Fibroblast of skin of left biceps (primary cell): ENCODE measurements at regions not wholly inside any gene's neighbourhood (a gene's known extent, or its start where the extent isn't known, plus 50 kb on each side); places are given as distances from the start of the nearest gene placed in this dataset.
A peak's percentile ranks its signal among the peaks of the same experiment; 100 is the strongest.

Source experiments
- DNase-seq, 2 experiments: peaks; one replicate each; pipeline ENCODE4 v3.0.0-alpha.2; 2013; ENCODE audit warnings: low read depth in 2 of 2

- DNase-seq, result no peak
Observed at GRCh38 chr2:20523073-20523798, 76.4 kb downstream of the RHOB start.

- no peak for DNase-seq
Observed at GRCh38 chr2:20523799-20524187, 76.9 kb downstream of the RHOB start.

- no peak for DNase-seq
Observed at GRCh38 chr2:20524412-20525040, 77.7 kb downstream of the RHOB start.

GRCh38 chr2:20525041-20526035, 78.5 kb downstream of the RHOB start:
- no peak for DNase-seq

GRCh38 chr2:20526160-20526559, 79.3 kb downstream of the RHOB start:
- DNase-seq, result peak in 1 of 2 experiments; percentile 38

GRCh38 chr2:20526708-20527107, 79.8 kb downstream of the RHOB start:
- no peak for DNase-seq

GRCh38 chr2:20528713-20529112, 81.8 kb downstream of the RHOB start:
- DNase-seq, result no peak

- no peak for DNase-seq
Observed at GRCh38 chr2:20530520-20530919, 83.6 kb downstream of the RHOB start.

GRCh38 chr2:20531633-20532262, 84.9 kb downstream of the RHOB start:
- no peak for DNase-seq

- DNase-seq, result no peak
Observed at GRCh38 chr2:20532634-20533437, 86.0 kb downstream of the RHOB start.

- DNase-seq, result no peak
Observed at GRCh38 chr2:20533993-20534622, 87.2 kb downstream of the RHOB start.

- DNase-seq, result no peak
Observed at GRCh38 chr2:20534913-20535801, 88.3 kb downstream of the RHOB start.

GRCh38 chr2:20536619-20537422, 89.9 kb downstream of the RHOB start:
- no peak for DNase-seq

GRCh38 chr2:20537423-20538307, 90.8 kb downstream of the RHOB start:
- no peak for DNase-seq

GRCh38 chr2:20538308-20539132, 91.6 kb downstream of the RHOB start:
- no peak for DNase-seq

- DNase-seq, result no peak
Observed at GRCh38 chr2:20539133-20539719, 92.4 kb downstream of the RHOB start.
